Fibroblast of lung (primary cell): ENCODE measurements at regions not wholly inside any gene's neighbourhood (a gene's known extent, or its start where the extent isn't known, plus 50 kb on each side); places are given as distances from the start of the nearest gene placed in this dataset.
"Not testable (repeated sequence)": the region's sequence is repeated elsewhere in the genome, so short reads cannot be mapped to it uniquely, and the experiment has no call there.

Source experiments
- CTCF ChIP-seq, 2 donors: IDR thresholded peaks in 1 of 2; conservative IDR thresholded peaks in 1 of 2; 1 replicate in 1 of 2; 2 replicates in 1 of 2; pipeline ENCODE4 v1.5.1; 2011 to 2012; ENCODE audit warnings: low read length in 2 of 2, control low read depth in 1 of 2, inconsistent platforms in 1 of 2, low read depth in 1 of 2, mild to moderate bottlenecking in 1 of 2
- EZH2 ChIP-seq: IDR thresholded peaks from 2 replicates; pipeline ENCODE4 v1.5.1; 2012; ENCODE audit warnings: low read length, control low read depth, mild to moderate bottlenecking; ENCODE audit errors: missing control alignments

DNA sequence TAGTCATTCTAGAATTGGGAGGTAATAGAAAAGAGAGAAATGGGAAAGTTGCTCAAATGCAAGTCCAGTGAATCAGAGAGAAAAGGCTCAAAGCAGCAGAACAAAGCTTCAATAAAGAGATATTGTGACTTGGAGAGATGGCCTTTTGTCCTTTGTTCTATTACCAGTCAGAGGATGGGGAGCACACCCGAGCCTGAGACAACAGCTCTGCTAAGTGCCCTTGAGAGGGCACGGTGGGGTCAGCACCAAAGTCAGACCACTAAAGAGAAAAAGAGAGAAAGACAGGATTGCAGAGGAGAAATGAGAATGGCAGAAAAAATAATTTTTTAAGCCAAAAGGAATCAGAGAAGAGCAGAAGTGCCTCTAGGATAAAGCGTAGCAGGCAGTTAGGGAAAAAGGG is 553.1 kb downstream of the TTLL7 start:
- TF ChIP-seq CTCF (conservative IDR thresholded peaks at IDR 0.05 in 1 of 2, IDR thresholded peaks at IDR 0.05 in 1 of 2; ENCODE audit: low read depth in 1 of 2, low read length in 2 of 2); EZH2: not testable (repeated sequence)
